Liver (tissue), 8 donors: ENCODE measurements at regions not wholly inside any gene's neighbourhood (a gene's known extent, or its start where the extent isn't known, plus 50 kb on each side); places are given as distances from the start of the nearest gene placed in this dataset.

Source experiments
- DNase-seq: peaks from one replicate; pipeline ENCODE4 v3.0.0-alpha.2; 2017; ENCODE audit warnings: low spot score
- H3K27ac ChIP-seq, 2 donors: one replicate each; pipeline ENCODE4 v1.7.0; 2013; ENCODE audit warnings: inconsistent platforms in 2 of 2, low read length in 2 of 2, control low read depth in 1 of 2, low read depth in 1 of 2, mild to moderate bottlenecking in 1 of 2
- H3K27me3 ChIP-seq, 4 donors: one replicate each; pipeline versions ENCODE4 v1.6.1 to v1.7.0; 2013; ENCODE audit warnings: low read length in 3 of 4, inconsistent platforms in 1 of 4, mild to moderate bottlenecking in 1 of 4, moderate library complexity in 1 of 4; ENCODE audit not compliant: control insufficient read depth in 4 of 4, insufficient read depth in 4 of 4
- H3K36me3 ChIP-seq, 4 donors: one replicate each; pipeline versions ENCODE4 v1.6.1 to v1.7.0; 2013; ENCODE audit warnings: low read length in 3 of 4, mild to moderate bottlenecking in 3 of 4, low read depth in 1 of 4, moderate library complexity in 1 of 4; ENCODE audit not compliant: control insufficient read depth in 4 of 4, insufficient read depth in 3 of 4
- H3K4me1 ChIP-seq, 4 donors: one replicate each; pipeline versions ENCODE4 v1.6.1 to v1.7.0; 2013; ENCODE audit warnings: low read length in 3 of 4, mild to moderate bottlenecking in 3 of 4, moderate library complexity in 1 of 4; ENCODE audit not compliant: control insufficient read depth in 4 of 4, insufficient read depth in 4 of 4
- H3K4me3 ChIP-seq, 3 donors: one replicate each; pipeline versions ENCODE4 v1.6.1 to v1.7.0; 2013; ENCODE audit warnings: low read length in 3 of 3, control low read depth in 1 of 3, low read depth in 1 of 3, mild to moderate bottlenecking in 1 of 3
- H3K9ac ChIP-seq, 2 donors: one replicate each; pipeline ENCODE4 v1.7.0; 2013; ENCODE audit warnings: low read length in 2 of 2, mild to moderate bottlenecking in 2 of 2, moderate library complexity in 2 of 2, control low read depth in 1 of 2, low read depth in 1 of 2
- H3K9me3 ChIP-seq, 4 donors: one replicate each; pipeline versions ENCODE4 v1.6.1 to v1.7.0; 2013; ENCODE audit warnings: low read length in 3 of 4; ENCODE audit not compliant: control insufficient read depth in 4 of 4
- EGR1 ChIP-seq, 2 donors: IDR thresholded peaks; 2 replicates each; pipeline ENCODE4 v1.6.1; 2016 to 2018; ENCODE audit warnings: antibody characterized with exemption in 2 of 2, low read depth in 2 of 2
- GABPA ChIP-seq, 2 donors: IDR thresholded peaks in 1 of 2; conservative IDR thresholded peaks in 1 of 2; 2 replicates each; pipeline ENCODE4 v1.6.1; 2016; ENCODE audit warnings: antibody characterized with exemption in 2 of 2, mild to moderate bottlenecking in 1 of 2, moderate library complexity in 1 of 2
- HNF4A ChIP-seq, 2 donors: conservative IDR thresholded peaks; 2 replicates each; pipeline ENCODE4 v1.6.1; 2016; ENCODE audit warnings: antibody characterized with exemption in 2 of 2, mild to moderate bottlenecking in 2 of 2
- JUND ChIP-seq, 2 donors: IDR thresholded peaks; 2 replicates each; pipeline ENCODE4 v1.6.1; 2016; ENCODE audit warnings: antibody characterized with exemption in 2 of 2
- NR2F2 ChIP-seq: IDR thresholded peaks from 2 replicates; pipeline ENCODE4 v1.6.1; 2016; ENCODE audit warnings: antibody characterized with exemption
- RAD21 ChIP-seq, 2 donors: IDR thresholded peaks; 2 replicates each; pipeline ENCODE4 v1.6.1; 2016; ENCODE audit warnings: antibody characterized with exemption in 2 of 2, mild to moderate bottlenecking in 2 of 2
- RXRA ChIP-seq, 2 donors: IDR thresholded peaks; 2 replicates each; pipeline ENCODE4 v1.6.1; 2017 to 2018; ENCODE audit warnings: antibody characterized with exemption in 2 of 2, mild to moderate bottlenecking in 1 of 2
- SP1 ChIP-seq: IDR thresholded peaks from 2 replicates; pipeline ENCODE4 v1.6.1; 2018; ENCODE audit warnings: antibody characterized with exemption, mild to moderate bottlenecking
- TAF1 ChIP-seq: conservative IDR thresholded peaks from 2 replicates; pipeline ENCODE4 v1.6.1; 2016; ENCODE audit warnings: antibody characterized with exemption, mild to moderate bottlenecking
- YY1 ChIP-seq: IDR thresholded peaks from 2 replicates; pipeline ENCODE4 v1.6.1; 2016; ENCODE audit warnings: antibody characterized with exemption, mild to moderate bottlenecking
- WGBS: extraction: QIAGEN DNeasy Blood & Tissue Kit; methylation state at CpG from one replicate; pipeline ENCODE4 v1.1.7; 2013; 5-methylcytosine and 5-hydroxymethylcytosine counted together
- TF ChIP-seq, protein P1 (sequence below): IDR thresholded peaks from 2 replicates; pipeline ENCODE4 v1.6.1; 2016; ENCODE audit warnings: antibody characterized with exemption
- TF ChIP-seq, protein P2 (sequence below): fragments of 150-350 bp; IDR thresholded peaks from 2 replicates; pipeline ENCODE4 v1.5.1; 2017; ENCODE audit warnings: improper control_type of control experiment, low read depth, low read length; ENCODE audit not compliant: missing input control
- TF ChIP-seq, protein P3 (sequence below): IDR thresholded peaks from 2 replicates; pipeline ENCODE4 v1.6.1; 2016; ENCODE audit warnings: antibody characterized with exemption, mild to moderate bottlenecking
- TF ChIP-seq, protein P4 (sequence below): IDR thresholded peaks from 2 replicates; pipeline ENCODE4 v1.6.1; 2016; ENCODE audit warnings: antibody characterized with exemption
- donor health status: healthy.
- donor health status: healthy.
- donor health status: healthy.
- donor health status: healthy.
- donor health status: healthy.

DNA sequence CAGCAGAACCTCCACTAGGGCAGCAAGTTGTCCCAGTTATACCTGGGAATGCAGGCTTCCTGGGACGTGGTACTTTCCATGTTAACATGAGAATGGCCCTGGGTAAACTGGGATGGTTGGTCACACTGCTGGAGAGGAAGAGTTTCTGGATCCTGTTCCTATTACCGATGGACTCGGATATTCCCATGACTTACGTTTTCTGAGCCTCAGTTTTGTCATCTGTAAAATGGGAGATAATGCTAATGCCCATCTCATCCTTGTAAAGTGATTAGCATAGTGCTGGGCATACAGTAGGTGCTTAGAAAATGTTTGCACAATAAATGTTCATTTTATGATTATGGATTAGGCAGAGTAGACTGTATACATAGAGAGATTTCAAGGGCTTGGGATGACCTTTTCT, 280.9 kb upstream of the EEF2KMT start:
- Histone ChIP-seq H3K36me3 (no peaks in the 10 kb centered on the region), H3K9me3 (peaks cover 0 to 9% (median 1%) of the 10 kb centered on the region in 4 donors), H3K4me1 (no peaks in the 10 kb centered on the region), H3K27ac (no peak overlapping the region), H3K4me3 (no peak overlapping the region), H3K27me3 (peaks cover 0 to 3% (median 0%) of the 10 kb centered on the region in 4 donors), H3K9ac (no peak overlapping the region)
- DNase-seq, result no peak
- TF ChIP-seq JUND (IDR thresholded peaks at IDR 0.05), result no peak
- TF ChIP-seq EGR1 (IDR thresholded peaks at IDR 0.05; ENCODE audit: low read depth in 2 of 2), result no peak
- no peak for TF ChIP-seq RXRA (IDR thresholded peaks at IDR 0.05)
- TF ChIP-seq, protein P1, sequence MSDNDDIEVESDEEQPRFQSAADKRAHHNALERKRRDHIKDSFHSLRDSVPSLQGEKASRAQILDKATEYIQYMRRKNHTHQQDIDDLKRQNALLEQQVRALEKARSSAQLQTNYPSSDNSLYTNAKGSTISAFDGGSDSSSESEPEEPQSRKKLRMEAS, result no peak
- TF ChIP-seq, protein P2, sequence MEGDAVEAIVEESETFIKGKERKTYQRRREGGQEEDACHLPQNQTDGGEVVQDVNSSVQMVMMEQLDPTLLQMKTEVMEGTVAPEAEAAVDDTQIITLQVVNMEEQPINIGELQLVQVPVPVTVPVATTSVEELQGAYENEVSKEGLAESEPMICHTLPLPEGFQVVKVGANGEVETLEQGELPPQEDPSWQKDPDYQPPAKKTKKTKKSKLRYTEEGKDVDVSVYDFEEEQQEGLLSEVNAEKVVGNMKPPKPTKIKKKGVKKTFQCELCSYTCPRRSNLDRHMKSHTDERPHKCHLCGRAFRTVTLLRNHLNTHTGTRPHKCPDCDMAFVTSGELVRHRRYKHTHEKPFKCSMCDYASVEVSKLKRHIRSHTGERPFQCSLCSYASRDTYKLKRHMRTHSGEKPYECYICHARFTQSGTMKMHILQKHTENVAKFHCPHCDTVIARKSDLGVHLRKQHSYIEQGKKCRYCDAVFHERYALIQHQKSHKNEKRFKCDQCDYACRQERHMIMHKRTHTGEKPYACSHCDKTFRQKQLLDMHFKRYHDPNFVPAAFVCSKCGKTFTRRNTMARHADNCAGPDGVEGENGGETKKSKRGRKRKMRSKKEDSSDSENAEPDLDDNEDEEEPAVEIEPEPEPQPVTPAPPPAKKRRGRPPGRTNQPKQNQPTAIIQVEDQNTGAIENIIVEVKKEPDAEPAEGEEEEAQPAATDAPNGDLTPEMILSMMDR, result no peak
- WGBS, result 72% methylated on average over 4 of the region's 4 CpGs

DNA sequence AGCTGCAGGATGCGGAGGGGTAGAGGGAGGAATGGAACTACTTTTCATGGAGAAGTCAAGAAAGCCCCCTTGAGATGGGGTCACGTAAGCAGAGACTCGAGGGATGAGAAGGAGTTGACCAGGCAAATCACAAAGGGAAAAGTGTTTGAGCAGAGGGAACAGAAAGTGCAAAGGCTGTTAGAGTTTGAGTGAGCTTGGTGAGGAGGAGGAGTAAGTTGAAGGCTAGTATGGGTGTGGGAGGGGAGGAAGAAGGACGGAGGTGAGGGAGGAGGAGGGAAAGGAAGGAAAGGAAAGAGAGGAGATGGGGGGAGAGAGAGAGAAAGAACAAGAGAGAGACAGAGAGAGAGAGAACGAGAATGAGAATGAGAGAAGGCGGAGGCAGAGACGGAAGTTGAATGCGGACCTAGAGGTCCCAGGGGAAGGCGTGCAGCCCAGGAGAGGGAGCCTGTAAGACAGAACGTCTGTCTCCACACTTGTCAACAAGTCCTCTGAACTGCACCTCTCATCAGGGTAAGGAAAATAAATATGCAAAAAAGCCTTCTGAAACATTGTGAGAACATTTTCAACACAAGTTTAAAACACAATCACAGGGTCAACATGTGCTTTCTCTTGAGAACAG, 279.8 kb upstream of the EEF2KMT start:
- H3K4me1 ChIP-seq, result no peaks in the 10 kb centered on the region
- H3K9ac ChIP-seq, result no peak overlapping the region
- TF ChIP-seq, protein P3, sequence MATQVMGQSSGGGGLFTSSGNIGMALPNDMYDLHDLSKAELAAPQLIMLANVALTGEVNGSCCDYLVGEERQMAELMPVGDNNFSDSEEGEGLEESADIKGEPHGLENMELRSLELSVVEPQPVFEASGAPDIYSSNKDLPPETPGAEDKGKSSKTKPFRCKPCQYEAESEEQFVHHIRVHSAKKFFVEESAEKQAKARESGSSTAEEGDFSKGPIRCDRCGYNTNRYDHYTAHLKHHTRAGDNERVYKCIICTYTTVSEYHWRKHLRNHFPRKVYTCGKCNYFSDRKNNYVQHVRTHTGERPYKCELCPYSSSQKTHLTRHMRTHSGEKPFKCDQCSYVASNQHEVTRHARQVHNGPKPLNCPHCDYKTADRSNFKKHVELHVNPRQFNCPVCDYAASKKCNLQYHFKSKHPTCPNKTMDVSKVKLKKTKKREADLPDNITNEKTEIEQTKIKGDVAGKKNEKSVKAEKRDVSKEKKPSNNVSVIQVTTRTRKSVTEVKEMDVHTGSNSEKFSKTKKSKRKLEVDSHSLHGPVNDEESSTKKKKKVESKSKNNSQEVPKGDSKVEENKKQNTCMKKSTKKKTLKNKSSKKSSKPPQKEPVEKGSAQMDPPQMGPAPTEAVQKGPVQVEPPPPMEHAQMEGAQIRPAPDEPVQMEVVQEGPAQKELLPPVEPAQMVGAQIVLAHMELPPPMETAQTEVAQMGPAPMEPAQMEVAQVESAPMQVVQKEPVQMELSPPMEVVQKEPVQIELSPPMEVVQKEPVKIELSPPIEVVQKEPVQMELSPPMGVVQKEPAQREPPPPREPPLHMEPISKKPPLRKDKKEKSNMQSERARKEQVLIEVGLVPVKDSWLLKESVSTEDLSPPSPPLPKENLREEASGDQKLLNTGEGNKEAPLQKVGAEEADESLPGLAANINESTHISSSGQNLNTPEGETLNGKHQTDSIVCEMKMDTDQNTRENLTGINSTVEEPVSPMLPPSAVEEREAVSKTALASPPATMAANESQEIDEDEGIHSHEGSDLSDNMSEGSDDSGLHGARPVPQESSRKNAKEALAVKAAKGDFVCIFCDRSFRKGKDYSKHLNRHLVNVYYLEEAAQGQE, result no peak
- DNase-seq, result no peak
- H3K27me3 ChIP-seq, result peaks cover 0 to 4% (median 0%) of the 10 kb centered on the region in 4 donors
- H3K27ac ChIP-seq, result no peak overlapping the region
- no peaks in the 10 kb centered on the region for H3K36me3 ChIP-seq
- WGBS, result 44% methylated on average over 10 of the region's 10 CpGs
- no peak overlapping the region for H3K4me3 ChIP-seq
- H3K9me3 ChIP-seq, result peaks cover 0 to under 1% (median 0%) of the 10 kb centered on the region in 4 donors

DNA sequence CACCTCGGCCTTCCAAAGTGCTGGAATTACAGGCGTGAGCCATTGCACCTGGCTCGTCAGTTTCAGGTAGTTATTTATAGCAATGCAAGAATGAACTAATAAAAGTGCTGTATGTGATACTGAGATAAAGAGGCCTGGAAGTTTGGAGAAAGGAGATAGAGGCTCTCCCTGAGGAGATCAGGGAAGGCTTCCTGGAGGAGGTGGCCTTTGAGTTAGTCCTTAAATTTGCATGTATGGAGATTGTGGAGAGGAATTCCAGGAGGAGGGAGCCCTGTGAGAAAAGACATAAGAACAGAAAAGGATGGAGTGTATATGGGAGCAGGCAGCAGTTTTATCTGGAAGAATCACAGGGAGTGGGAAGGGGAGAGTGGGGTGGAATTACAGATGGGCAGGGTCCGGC, 276.6 kb upstream of the EEF2KMT start:
- H3K27me3 ChIP-seq, result peaks cover 0 to 4% (median under 1%) of the 10 kb centered on the region in 4 donors
- no peak for DNase-seq
- H3K4me1 ChIP-seq, result no peaks in the 10 kb centered on the region
- H3K9me3 ChIP-seq, result no peaks in the 10 kb centered on the region
- no peak overlapping the region for H3K27ac ChIP-seq
- WGBS, result 67% methylated on average over 4 of the region's 4 CpGs
- no peaks in the 10 kb centered on the region for H3K36me3 ChIP-seq
- no peak overlapping the region for H3K4me3 ChIP-seq
- no peak overlapping the region for H3K9ac ChIP-seq
- no peak for TF ChIP-seq NR2F2
- no peak for TF ChIP-seq YY1
- no peak for TF ChIP-seq SP1
- TF ChIP-seq RAD21 (IDR thresholded peaks at IDR 0.05), result no peak
- no peak for TF ChIP-seq JUND (IDR thresholded peaks at IDR 0.05)
- TF ChIP-seq, protein P1, result no peak
- TF ChIP-seq, protein P3, result no peak
- no peak for TF ChIP-seq GABPA (IDR thresholded peaks at IDR 0.05 in 1 of 2, conservative IDR thresholded peaks at IDR 0.05 in 1 of 2)
- TF ChIP-seq, protein P2, result no peak
- TF ChIP-seq TAF1, result no peak
- TF ChIP-seq, protein P4, sequence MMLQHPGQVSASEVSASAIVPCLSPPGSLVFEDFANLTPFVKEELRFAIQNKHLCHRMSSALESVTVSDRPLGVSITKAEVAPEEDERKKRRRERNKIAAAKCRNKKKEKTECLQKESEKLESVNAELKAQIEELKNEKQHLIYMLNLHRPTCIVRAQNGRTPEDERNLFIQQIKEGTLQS, result no peak
- TF ChIP-seq EGR1 (IDR thresholded peaks at IDR 0.05; ENCODE audit: low read depth in 2 of 2), result no peak
- no peak for TF ChIP-seq HNF4A (conservative IDR thresholded peaks at IDR 0.05)
